HCT116 (cell line): ENCODE measurements at regions not wholly inside any gene's neighbourhood (a gene's known extent, or its start where the extent isn't known, plus 50 kb on each side); places are given as distances from the start of the nearest gene placed in this dataset.
A peak's percentile ranks its signal among the peaks of the same experiment; 100 is the strongest.

ENCODE experiments used
- ATAC-seq: fragments of 200-7000 bp; cut with Tn5 transposase; 2 replicates; pipeline ENCODE4 v1.9.1; 2020; ENCODE audit warnings: mild to moderate bottlenecking, moderate library complexity
- BruUV-seq: library from RNA; stranded (reverse); fragments of 400-500 nt; replicated peaks from 2 replicates; lab custom pipeline; 2021; lab: Mats Ljungman, UMichigan
- CTCF ChIA-PET: fragments of 300-600 bp; sonication (Branson Sonifier 250); formaldehyde crosslinking; loops from one replicate; lab custom pipeline; 2021; ENCODE audit warnings: antibody characterized with exemption; lab: Charles Lee
- POLR2A ChIA-PET: fragments of 300-600, 350-600 bp; sonication (Branson Sonifier 250); formaldehyde crosslinking; loops from one replicate; lab custom pipeline; 2021; ENCODE audit warnings: antibody characterized with exemption; lab: Charles Lee
- RAD21 ChIA-PET, 2 experiments: fragments of 300-600 bp; sonication (Branson Sonifier 250); formaldehyde crosslinking; loops; one replicate each; lab custom pipeline; 2023; ENCODE audit warnings: low total read pairs in 2 of 2; ENCODE audit not compliant: uncharacterized antibody in 2 of 2, unreplicated experiment in 2 of 2, low non-redundant PET in 1 of 2; lab: Charles Lee
- DNase-seq: peaks from one replicate; pipeline ENCODE4 v3.0.0-alpha.2; 2010; ENCODE audit warnings: low read depth, low spot score
- H2AFZ ChIP-seq: fragments of 200-600 bp; shearing (Covaris generic), sonication (generic); 2 replicates; pipeline ENCODE4 v1.6.1; 2017; ENCODE audit warnings: low read depth, mixed run types, mixed read lengths, antibody characterized with exemption, low read length; ENCODE audit not compliant: poor library complexity, severe bottlenecking
- H3K27ac ChIP-seq: 2 replicates; pipeline ENCODE4 v1.5.1; 2012; ENCODE audit warnings: low read depth, low read length
- H3K27me3 ChIP-seq: fragments of 200-600 bp; sonication (generic); 2 replicates; pipeline ENCODE4 v1.6.1; 2016; ENCODE audit warnings: mixed run types, low read length, mixed read lengths; ENCODE audit not compliant: insufficient read depth
- H3K36me3 ChIP-seq, 2 experiments: fragments of 200-500 bp in 1 of 2; fragments of 200-600 bp in 1 of 2; sonication (Bioruptor generic) in 1 of 2; sonication (generic) in 1 of 2; 2 replicates each; pipeline versions ENCODE4 v1.5.1 to v1.6.1; 2014 to 2016; ENCODE audit warnings: low read length in 2 of 2, inconsistent platforms in 1 of 2, mixed read lengths in 1 of 2, mixed run types in 1 of 2; ENCODE audit not compliant: insufficient read depth in 2 of 2, control insufficient read depth in 1 of 2
- H3K4me1 ChIP-seq, 2 experiments: fragments of 200-600 bp in 1 of 2; sonication (generic) in 1 of 2; 2 replicates each; pipeline versions ENCODE4 v1.5.1 to v1.6.1; 2012 to 2017; ENCODE audit warnings: low read length in 2 of 2, inconsistent platforms in 1 of 2, mild to moderate bottlenecking in 1 of 2, mixed read lengths in 1 of 2, mixed run types in 1 of 2, moderate library complexity in 1 of 2; ENCODE audit not compliant: insufficient read depth in 2 of 2, control insufficient read depth in 1 of 2
- H3K4me2 ChIP-seq: fragments of 200-600 bp; sonication (generic); 2 replicates; pipeline ENCODE4 v1.6.1; 2017; ENCODE audit warnings: mixed run types, low read length, mixed read lengths
- H3K4me3 ChIP-seq, 2 experiments: fragments of 200-600 bp in 1 of 2; sonication (generic) in 1 of 2; replicated peaks in 1 of 2; 2 replicates each; pipeline ENCODE4 v1.5.1; 2011 to 2016; ENCODE audit warnings: low read length in 2 of 2, control low read depth in 1 of 2, low read depth in 1 of 2, mild to moderate bottlenecking in 1 of 2, mixed read lengths in 1 of 2, mixed run types in 1 of 2
- H3K79me2 ChIP-seq: fragments of 200-600 bp; sonication (generic); 2 replicates; pipeline ENCODE4 v1.6.1; 2017; ENCODE audit warnings: mild to moderate bottlenecking, mixed run types, low read length, moderate library complexity, mixed read lengths; ENCODE audit not compliant: insufficient read depth
- H3K9ac ChIP-seq: fragments of 200-600 bp; sonication (generic); 2 replicates; pipeline ENCODE4 v1.6.1; 2016; ENCODE audit warnings: low read length, mixed read lengths
- H3K9me2 ChIP-seq: fragments of 200-600 bp; sonication (generic), shearing (Covaris generic); 2 replicates; pipeline ENCODE4 v1.6.1; 2017; ENCODE audit warnings: mixed run types, mild to moderate bottlenecking, moderate library complexity; ENCODE audit not compliant: insufficient read depth
- H3K9me3 ChIP-seq, 2 experiments: fragments of 200-500 bp in 1 of 2; fragments of 200-600 bp in 1 of 2; sonication (Bioruptor generic) in 1 of 2; sonication (generic) in 1 of 2; 2 replicates each; pipeline ENCODE4 v1.6.1; 2014 to 2017; ENCODE audit warnings: low read length in 2 of 2, mixed read lengths in 2 of 2, inconsistent platforms in 1 of 2, low read depth in 1 of 2, mild to moderate bottlenecking in 1 of 2, mixed run types in 1 of 2, moderate library complexity in 1 of 2; ENCODE audit not compliant: control insufficient read depth in 1 of 2, insufficient read depth in 1 of 2
- H4K20me1 ChIP-seq: fragments of 200-600 bp; sonication (generic), shearing (Covaris generic); 2 replicates; pipeline ENCODE4 v1.6.1; 2017; ENCODE audit warnings: mixed run types, mild to moderate bottlenecking, moderate library complexity; ENCODE audit not compliant: insufficient read depth
- CBX3 ChIP-seq: IDR thresholded peaks from 2 replicates; pipeline ENCODE4 v1.6.1; 2012; ENCODE audit warnings: low read depth
- CEBPB ChIP-seq: IDR thresholded peaks from 2 replicates; pipeline ENCODE4 v1.6.1; 2012; ENCODE audit warnings: low read depth
- CTCF ChIP-seq, 3 experiments: fragments of 200-600 bp in 1 of 3; sonication (generic) in 1 of 3; IDR thresholded peaks in 2 of 3; conservative IDR thresholded peaks in 1 of 3; 2 replicates each; pipeline ENCODE4 v1.5.1; 2012 to 2017; ENCODE audit warnings: low read depth in 2 of 3, low read length in 2 of 3, antibody characterized with exemption in 1 of 3, borderline replicate concordance in 1 of 3, control low read depth in 1 of 3, mild to moderate bottlenecking in 1 of 3, mixed read lengths in 1 of 3, mixed run types in 1 of 3, moderate library complexity in 1 of 3; ENCODE audit not compliant: insufficient read depth in 1 of 3
- EGR1 ChIP-seq: IDR thresholded peaks from 2 replicates; pipeline ENCODE4 v1.6.1; 2012; ENCODE audit warnings: low read depth
- FOSL1 ChIP-seq: IDR thresholded peaks from 2 replicates; pipeline ENCODE4 v1.6.1; 2012; ENCODE audit warnings: low read depth
- JUND ChIP-seq: IDR thresholded peaks from 2 replicates; pipeline ENCODE4 v1.6.1; 2012
- MAX ChIP-seq: IDR thresholded peaks from 2 replicates; pipeline ENCODE4 v1.6.1; 2012
- POLR2A ChIP-seq: IDR thresholded peaks from 2 replicates; pipeline ENCODE4 v1.7.0; 2011; ENCODE audit warnings: borderline replicate concordance; ENCODE audit not compliant: insufficient read depth, insufficient read length; ENCODE audit errors: extremely low read depth
- RAD21 ChIP-seq: IDR thresholded peaks from 2 replicates; pipeline ENCODE4 v1.6.1; 2012; ENCODE audit warnings: low read depth, mild to moderate bottlenecking
- REST ChIP-seq: IDR thresholded peaks from 2 replicates; pipeline ENCODE4 v1.6.1; 2012; ENCODE audit warnings: low read depth
- SIN3A ChIP-seq: IDR thresholded peaks from 2 replicates; pipeline ENCODE4 v1.6.1; 2012; ENCODE audit warnings: low read depth
- SP1 ChIP-seq: IDR thresholded peaks from 2 replicates; pipeline ENCODE4 v1.6.1; 2012; ENCODE audit warnings: low read depth
- SRF ChIP-seq: IDR thresholded peaks from 2 replicates; pipeline ENCODE4 v1.6.1; 2012; ENCODE audit warnings: low read depth
- TCF7L2 ChIP-seq: IDR thresholded peaks from 2 replicates; pipeline ENCODE4 v1.7.0; 2011; ENCODE audit warnings: borderline replicate concordance, inconsistent platforms; ENCODE audit not compliant: insufficient read depth, insufficient read length; ENCODE audit errors: extremely low read depth
- ZNF274 ChIP-seq: fragments of 200-500 bp; sonication (Bioruptor generic); IDR thresholded peaks from 2 replicates; pipeline ENCODE4 v1.6.1; 2014; ENCODE audit warnings: mild to moderate bottlenecking, low read depth, low read length, inconsistent platforms
- intact Hi-C: fragments of 100-400 bp; cut with micrococcal nuclease; formaldehyde crosslinking; loops from 2 replicates; pipeline ENCODE4 v1.10.0; 2022

GRCh38 chr10:61836888-61837754, 64.4 kb upstream of the ARID5B start (continued):
- TF ChIP-seq CTCF (IDR thresholded peaks at IDR 0.05 in 2 of 3, conservative IDR thresholded peaks at IDR 0.05 in 1 of 3; ENCODE audit: borderline replicate concordance in 1 of 3, insufficient read depth in 1 of 3, low read depth in 2 of 3, low read length in 2 of 3) (no peak), JUND (peak; percentile 91), SP1 (peak; percentile 82), ZNF274 (no peak)

GRCh38 chr10:61837755-61838171, 63.7 kb upstream of the ARID5B start:
- Histone ChIP-seq H3K4me2 (peak overlapping the region; percentile 66), H3K9ac (peak overlapping the region; percentile 24), H3K27ac (peak overlapping the region; percentile 85), H3K79me2 (no peaks in the 10 kb centered on the region), H3K36me3 (no peaks in the 10 kb centered on the region), H2AFZ (no peak overlapping the region), H3K27me3 (no peaks in the 10 kb centered on the region), H3K9me3 (no peaks in the 10 kb centered on the region), H3K9me2 (no peaks in the 10 kb centered on the region), H3K4me3 (peak overlapping the region; percentile 20 to 41), H3K4me1 (peaks cover 32 to 57% of the 10 kb centered on the region in 2 experiments), H4K20me1 (no peaks in the 10 kb centered on the region)
- RAD21 ChIA-PET = interaction anchor here in 1 of 2 experiments (0.7 kb wide), 2 partner anchors 65 to 201 kb away, joined by 3 read pairs; no protein-coding TSS in a partner anchor
- CTCF ChIA-PET = interaction anchor here (2.4 to 4.9 kb wide), 2 partner anchors 60 to 86 kb away, joined by 6 to 68 read pairs; no protein-coding TSS in a partner anchor
- no TSS peak for BruUV-seq
- ATAC-seq (peak; percentile 72), DNase-seq (no peak)
- intact Hi-C loops = loop anchor here (5.0 to 10.0 kb wide), 3 partner anchors 65 to 693 kb away; partner anchors contain the start of gene ARID5B
- no peak for TF ChIP-seq CEBPB
- TF ChIP-seq REST = no peak
- TF ChIP-seq SP1 = no peak
- no peak for TF ChIP-seq CBX3
- no peak for TF ChIP-seq CTCF (IDR thresholded peaks at IDR 0.05 in 2 of 3, conservative IDR thresholded peaks at IDR 0.05 in 1 of 3; ENCODE audit: borderline replicate concordance in 1 of 3, insufficient read depth in 1 of 3, low read depth in 2 of 3, low read length in 2 of 3)
- TF ChIP-seq MAX = no peak
- no peak for TF ChIP-seq SRF
- TF ChIP-seq JUND = no peak
- TF ChIP-seq TCF7L2 = no peak
- TF ChIP-seq RAD21 = no peak
- TF ChIP-seq EGR1 = no peak
- no peak for TF ChIP-seq POLR2A
- no peak for TF ChIP-seq FOSL1
- TF ChIP-seq SIN3A = no peak
- POLR2A ChIA-PET = interaction anchor here (1.0 kb wide), 1 partner anchor 10 kb away, joined by 3 read pairs; no protein-coding TSS in a partner anchor
